Endothelial cell of umbilical vein (primary cell): ENCODE measurements at regions not wholly inside any gene's neighbourhood (a gene's known extent, or its start where the extent isn't known, plus 50 kb on each side); places are given as distances from the start of the nearest gene placed in this dataset.

Source experiments
- BruUV-seq: library from RNA; stranded (reverse); fragments of 400-500 nt; replicated peaks from 2 replicates; lab custom pipeline; 2021; lab: Mats Ljungman, UMichigan
- CTCF ChIA-PET: fragments of 300-600, 350-600 bp; sonication (Branson Sonifier 250); formaldehyde crosslinking; loops from one replicate; lab custom pipeline; 2021; ENCODE audit warnings: antibody characterized with exemption, inconsistent platforms; lab: Charles Lee
- POLR2A ChIA-PET: fragments of 300-600, 350-600 bp; sonication (Branson Sonifier 250); formaldehyde crosslinking; loops from one replicate; lab custom pipeline; 2021; ENCODE audit warnings: antibody characterized with exemption, inconsistent platforms; lab: Charles Lee
- DNase-seq: peaks from one replicate; pipeline ENCODE4 v3.0.0-alpha.2; 2011; ENCODE audit warnings: low read depth, low spot score
- FAIRE-seq: peaks from 2 replicates; lab custom pipeline; 2011; peaks lifted over from hg19 to GRCh38; lab: Jason Lieb, UNC
- H2AFZ ChIP-seq: 2 replicates; pipeline ENCODE4 v1.6.0; 2012; ENCODE audit warnings: low read depth, low read length, control low read depth, inconsistent platforms
- H3K27ac ChIP-seq: 2 replicates; pipeline ENCODE4 v1.5.1; 2011; ENCODE audit warnings: low read depth, mild to moderate bottlenecking, control low read depth, low read length, moderate library complexity; ENCODE audit not compliant: insufficient read depth
- H3K27me3 ChIP-seq, 2 experiments: 2 replicates each; pipeline versions ENCODE4 v1.6.0 to v1.6.1; 2011; ENCODE audit warnings: low read length in 2 of 2, mixed read lengths in 1 of 2; ENCODE audit not compliant: control insufficient read depth in 2 of 2, insufficient read depth in 2 of 2
- H3K36me3 ChIP-seq, 2 experiments: 2 replicates in 1 of 2; 3 replicates in 1 of 2; pipeline ENCODE4 v1.5.1; 2011; ENCODE audit warnings: low read length in 2 of 2, mild to moderate bottlenecking in 1 of 2, moderate library complexity in 1 of 2; ENCODE audit not compliant: control insufficient read depth in 2 of 2, insufficient read depth in 2 of 2; ENCODE audit errors: extremely low read depth in 1 of 2
- H3K4me1 ChIP-seq: 3 replicates; pipeline ENCODE4 v1.5.1; 2011; ENCODE audit warnings: mild to moderate bottlenecking, low read length; ENCODE audit not compliant: control insufficient read depth, insufficient read depth; ENCODE audit errors: extremely low read depth
- H3K4me2 ChIP-seq: 2 replicates; pipeline ENCODE4 v1.6.1; 2011; ENCODE audit warnings: low read length, control low read depth, mixed read lengths; ENCODE audit not compliant: insufficient read depth
- H3K4me3 ChIP-seq, 3 experiments: fragments of 200-600 bp in 1 of 3; sonication (generic), shearing (Covaris generic) in 1 of 3; replicated peaks in 1 of 3; 2 replicates each; pipeline ENCODE4 v1.5.1; 2011 to 2016; ENCODE audit warnings: control low read depth in 3 of 3, low read length in 3 of 3, mild to moderate bottlenecking in 2 of 3, inconsistent platforms in 1 of 3, low read depth in 1 of 3, moderate library complexity in 1 of 3; ENCODE audit not compliant: insufficient read depth in 1 of 3
- H3K79me2 ChIP-seq: 2 replicates; pipeline ENCODE4 v1.6.0; 2012; ENCODE audit warnings: low read length, inconsistent platforms; ENCODE audit not compliant: control insufficient read depth, insufficient read depth
- H3K9ac ChIP-seq: replicated peaks from 2 replicates; pipeline ENCODE3; 2011; ENCODE audit warnings: low read length, control low read depth; ENCODE audit not compliant: insufficient read depth; ENCODE audit errors: extremely low read depth
- H3K9me1 ChIP-seq: replicated peaks from 3 replicates; pipeline ENCODE4 v1.6.0; 2011; ENCODE audit warnings: mild to moderate bottlenecking, low read length; ENCODE audit not compliant: control insufficient read depth, insufficient read depth; ENCODE audit errors: extremely low read depth
- H3K9me3 ChIP-seq: replicated peaks from 2 replicates; pipeline ENCODE4 v1.5.1; 2012; ENCODE audit warnings: low read length, inconsistent platforms; ENCODE audit not compliant: control insufficient read depth, insufficient read depth
- H4K20me1 ChIP-seq: replicated peaks from 2 replicates; pipeline ENCODE3; 2011; ENCODE audit warnings: mild to moderate bottlenecking, low read length; ENCODE audit not compliant: control insufficient read depth, insufficient read depth; ENCODE audit errors: extremely low read depth
- CTCF ChIP-seq, 2 donors: IDR thresholded peaks; 1 replicate in 1 of 2; 2 replicates in 1 of 2; pipeline ENCODE4 v1.5.1; 2011; ENCODE audit warnings: low read length in 2 of 2, mild to moderate bottlenecking in 2 of 2, moderate library complexity in 2 of 2, control low read depth in 1 of 2, inconsistent platforms in 1 of 2, low read depth in 1 of 2; ENCODE audit not compliant: insufficient read depth in 1 of 2; ENCODE audit errors: extremely low read depth in 1 of 2
- EZH2 ChIP-seq: IDR thresholded peaks from 2 replicates; pipeline ENCODE4 v1.6.1; 2012; ENCODE audit warnings: borderline replicate concordance, low read depth, mild to moderate bottlenecking, moderate library complexity, low read length, inconsistent platforms; ENCODE audit not compliant: severe bottlenecking
- FOS ChIP-seq: IDR thresholded peaks from 2 replicates; pipeline ENCODE4 v1.6.1; 2011; ENCODE audit warnings: mild to moderate bottlenecking, low read length, moderate library complexity, borderline replicate concordance; ENCODE audit not compliant: insufficient read depth
- GATA2 ChIP-seq: IDR thresholded peaks from 2 replicates; pipeline ENCODE4 v1.7.0; 2011; ENCODE audit warnings: low read depth, mild to moderate bottlenecking, moderate library complexity, mixed read lengths, low read length; ENCODE audit not compliant: insufficient read length, insufficient read depth
- JUN ChIP-seq: IDR thresholded peaks from 2 replicates; pipeline ENCODE4 v1.6.1; 2011; ENCODE audit warnings: borderline replicate concordance, low read depth; ENCODE audit not compliant: insufficient read length, insufficient read depth
- MAX ChIP-seq: IDR thresholded peaks from 2 replicates; pipeline ENCODE4 v1.6.1; 2011; ENCODE audit not compliant: insufficient read depth, insufficient read length
- MYC ChIP-seq: IDR thresholded peaks from one replicate; pipeline ENCODE4 v1.6.1; 2011; ENCODE audit warnings: mild to moderate bottlenecking, low read depth, low read length
- POLR2A ChIP-seq: IDR thresholded peaks from 2 replicates; pipeline ENCODE4 v1.6.1; 2012; ENCODE audit warnings: low read depth, mild to moderate bottlenecking, control low read depth, low read length
- POLR2AphosphoS5 ChIP-seq: IDR thresholded peaks from 2 replicates; pipeline ENCODE4 v1.6.1; 2012; ENCODE audit warnings: low read depth, mild to moderate bottlenecking, control low read depth, low read length, moderate library complexity; ENCODE audit not compliant: insufficient read depth
- dilution Hi-C: fragments of 300-500 bp; cut with MboI; formaldehyde crosslinking; loops from one replicate; pipeline ENCODE4 v1.15.0; 2019; ENCODE audit warnings: low sequenced_read_pairs; ENCODE audit not compliant: extremely low pct_ligation_motif_present
- intact Hi-C: fragments of 100-400 bp; cut with micrococcal nuclease; formaldehyde crosslinking; loops from one replicate; pipeline ENCODE4 v1.10.0; 2022

- no TSS peak for BruUV-seq
- POLR2A ChIA-PET = no interaction called here
- Histone ChIP-seq H3K9me1 (no peaks in the 10 kb centered on the region), H3K9ac (no peak overlapping the region), H3K36me3 (no peaks in the 10 kb centered on the region), H3K4me3 (no peak overlapping the region), H3K79me2 (no peaks in the 10 kb centered on the region), H2AFZ (no peak overlapping the region), H4K20me1 (no peaks in the 10 kb centered on the region), H3K9me3 (no peaks in the 10 kb centered on the region), H3K27ac (no peak overlapping the region), H3K4me2 (no peak overlapping the region), H3K27me3 (no peaks in the 10 kb centered on the region), H3K4me1 (no peaks in the 10 kb centered on the region)
- TF ChIP-seq MYC (no peak), GATA2 (no peak), EZH2 (no peak), MAX (no peak), POLR2AphosphoS5 (no peak), JUN (no peak), FOS (no peak), CTCF (IDR thresholded peaks at IDR 0.05; ENCODE audit: extremely low read depth in 1 of 2, insufficient read depth in 1 of 2, low read depth in 1 of 2, low read length in 2 of 2) (no peak), POLR2A (no peak)
- DNase-seq (no peak), FAIRE-seq (no peak)
- CTCF ChIA-PET = interaction anchor here (1.6 kb wide), 1 partner anchor 259 kb away, joined by 4 read pairs; no protein-coding TSS in a partner anchor
- intact Hi-C loops = no loop called here
- dilution Hi-C loops = no loop called here
Measured at GRCh38 chr2:234858145-234858544, 93.7 kb upstream of the SH3BP4 start.
